HG02938 (cell line): ENCODE measurements at regions not wholly inside any gene's neighbourhood (a gene's known extent, or its start where the extent isn't known, plus 50 kb on each side); places are given as distances from the start of the nearest gene placed in this dataset.

ENCODE experiments used
- ATAC-seq: cut with Tn5 transposase; IDR thresholded peaks from one replicate; pipeline ENCODE4 v1.9.1; 2021; ENCODE audit warnings: mild to moderate bottlenecking, moderate library complexity; ENCODE audit not compliant: unreplicated experiment

- no peak for ATAC-seq
Measured at GRCh38 chr13:59182241-59182640, 981.5 kb downstream of the DIAPH3 start.

DNA sequence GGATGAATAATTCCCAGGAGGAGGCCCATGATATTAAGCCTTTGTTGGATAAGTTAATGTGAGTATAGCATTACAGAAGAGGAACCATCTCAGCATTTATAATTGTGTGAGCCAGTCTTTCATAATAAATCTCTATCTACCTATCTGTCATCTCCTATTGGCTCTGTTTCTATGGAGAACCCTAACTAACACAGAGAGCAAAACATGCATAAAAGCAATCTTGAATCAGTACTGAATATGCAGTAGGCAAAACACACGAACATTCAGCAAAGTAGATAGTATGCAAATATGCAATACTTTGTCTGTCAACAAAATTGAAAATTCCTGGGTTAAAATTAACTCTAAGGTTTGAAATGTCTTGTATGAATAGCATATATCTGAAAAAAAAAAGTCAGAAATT is 966.3 kb downstream of the DIAPH3 start:
- no peak for ATAC-seq

DNA sequence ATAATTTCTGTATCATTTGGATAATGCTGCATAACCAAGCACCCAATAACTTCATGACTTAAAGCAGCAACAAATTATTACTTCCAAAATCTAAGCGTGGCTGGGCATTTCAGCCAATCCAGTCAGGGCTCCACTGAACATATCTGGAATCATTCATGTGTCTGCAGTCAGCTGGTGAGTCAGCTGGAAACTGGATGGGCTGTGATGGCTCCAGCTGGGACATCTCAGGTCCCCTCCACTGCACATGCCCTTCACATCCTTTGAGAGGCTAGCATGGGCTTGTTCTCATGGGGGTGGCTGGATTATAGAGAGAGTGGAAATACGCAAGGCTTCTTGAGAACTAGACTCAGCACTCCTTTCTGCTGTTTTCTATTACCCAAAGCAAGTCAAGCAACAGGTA is 961.9 kb downstream of the DIAPH3 start:
- ATAC-seq = no peak

DNA sequence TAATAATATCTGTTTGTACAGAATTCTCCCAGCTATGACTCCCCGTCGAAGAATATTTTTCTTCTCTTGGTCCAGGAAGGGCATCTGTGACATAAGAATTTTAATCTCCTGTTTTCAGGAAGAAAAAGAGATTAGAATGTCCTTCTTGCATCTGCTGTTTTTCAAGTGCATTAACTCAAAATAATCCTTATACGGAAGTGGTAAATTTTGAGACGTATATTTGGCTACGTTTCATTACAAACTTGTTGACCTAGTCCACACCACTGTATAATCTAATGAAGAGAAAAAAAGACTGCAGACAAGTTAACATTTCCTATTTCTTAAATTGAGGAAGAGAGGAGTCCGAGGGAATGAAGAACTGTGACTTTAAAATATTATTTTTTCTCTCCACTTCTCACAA is 959.9 kb downstream of the DIAPH3 start:
- no peak for ATAC-seq

- no peak for ATAC-seq
Measured at GRCh38 chr13:59205501-59205900, 958.2 kb downstream of the DIAPH3 start.

DNA sequence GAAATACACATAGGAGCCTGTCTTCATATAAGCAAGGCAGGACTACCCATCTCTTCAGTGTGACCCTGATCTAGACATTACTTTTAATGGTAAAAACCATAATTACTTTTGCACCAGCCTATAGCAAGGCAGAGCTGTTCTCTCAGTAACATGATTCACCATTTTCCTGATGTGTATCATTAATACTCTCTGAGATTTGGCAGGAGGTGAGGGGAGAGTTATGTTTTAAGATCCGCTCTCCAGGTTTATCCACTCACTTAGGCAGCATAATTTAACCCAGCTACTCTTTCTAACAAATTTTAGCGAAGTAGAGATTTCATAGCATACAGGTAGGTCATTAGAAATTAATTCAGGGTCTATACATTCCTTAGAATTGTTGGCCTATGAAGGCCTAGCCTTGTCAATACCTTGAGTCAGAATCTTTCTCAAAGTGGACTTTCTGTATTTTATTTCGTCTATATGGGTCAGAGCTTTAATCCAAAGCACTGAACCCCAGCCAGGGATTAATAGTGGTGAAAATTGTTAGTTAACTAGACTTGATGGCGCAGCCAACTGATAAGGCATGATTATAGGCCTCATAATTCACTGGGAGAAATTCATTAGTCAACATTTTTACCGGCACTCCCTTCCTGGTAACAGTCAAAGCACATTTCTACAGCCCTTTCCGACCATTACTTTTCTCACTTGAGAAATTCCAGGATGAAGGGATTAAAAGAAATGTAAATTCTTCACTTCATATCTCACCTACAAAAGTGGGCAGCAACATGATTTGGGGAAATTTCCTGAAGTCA is 955.1 kb downstream of the DIAPH3 start:
- ATAC-seq = no peak

DNA sequence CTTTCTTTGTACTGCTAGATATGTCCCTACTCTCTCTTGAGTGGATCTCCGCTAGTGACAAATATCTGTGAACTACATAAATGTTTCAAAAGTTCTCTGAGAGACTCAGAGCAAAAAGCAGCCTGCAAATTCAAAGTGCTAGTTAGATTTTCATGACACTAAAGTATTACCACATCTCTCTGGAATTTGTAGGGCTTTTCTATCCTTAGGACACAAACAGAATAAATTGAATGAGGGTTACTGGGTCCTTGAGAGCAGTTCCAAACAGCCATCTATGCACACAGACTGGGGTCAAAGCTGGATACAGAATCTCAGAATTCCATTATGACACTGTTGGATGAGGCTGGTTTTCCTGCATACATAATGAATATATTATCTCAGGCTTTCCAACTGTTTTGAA is 953.2 kb downstream of the DIAPH3 start:
- ATAC-seq = no peak

GRCh38 chr13:59211606-59212005 is 952.1 kb downstream of the DIAPH3 start:
- no peak for ATAC-seq

DNA sequence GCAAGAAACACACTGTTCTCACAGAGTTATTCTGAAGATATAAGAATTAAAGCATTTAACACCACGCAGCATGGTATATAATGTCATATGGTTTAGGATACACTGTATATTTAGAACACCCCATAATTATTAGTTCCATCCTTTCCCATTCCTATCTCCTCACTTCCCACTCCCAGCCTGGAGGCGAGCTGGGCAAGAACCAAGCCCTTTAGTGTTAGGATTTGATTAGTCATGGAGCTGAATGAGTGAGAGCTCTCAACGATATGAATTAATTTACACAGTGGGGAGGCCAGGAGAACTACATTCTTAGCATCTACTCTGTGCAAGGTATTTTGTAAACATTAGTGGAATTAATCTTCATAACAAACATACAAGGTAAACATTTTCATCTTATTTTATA is 934.3 kb downstream of the DIAPH3 start:
- ATAC-seq = no peak

DNA sequence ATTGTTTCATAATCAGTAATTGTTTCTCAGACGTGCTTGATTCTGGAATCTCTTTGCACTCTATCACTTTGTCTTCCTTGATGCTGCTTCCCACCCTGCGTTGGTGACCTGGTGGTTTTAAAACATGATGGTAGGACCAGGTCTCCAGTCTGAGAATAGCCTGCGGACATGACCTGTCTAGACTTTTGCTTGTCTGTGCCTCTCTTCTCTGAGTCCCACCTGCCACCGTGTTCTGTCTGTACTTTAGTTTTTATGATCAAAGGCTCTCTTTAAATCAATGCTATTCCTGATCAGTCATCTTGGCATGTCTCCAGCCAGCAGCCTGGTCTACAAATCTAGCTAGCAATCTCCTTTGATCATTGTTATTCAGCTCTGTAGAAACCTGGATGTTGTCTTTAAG is 933.9 kb downstream of the DIAPH3 start:
- ATAC-seq = no peak

DNA sequence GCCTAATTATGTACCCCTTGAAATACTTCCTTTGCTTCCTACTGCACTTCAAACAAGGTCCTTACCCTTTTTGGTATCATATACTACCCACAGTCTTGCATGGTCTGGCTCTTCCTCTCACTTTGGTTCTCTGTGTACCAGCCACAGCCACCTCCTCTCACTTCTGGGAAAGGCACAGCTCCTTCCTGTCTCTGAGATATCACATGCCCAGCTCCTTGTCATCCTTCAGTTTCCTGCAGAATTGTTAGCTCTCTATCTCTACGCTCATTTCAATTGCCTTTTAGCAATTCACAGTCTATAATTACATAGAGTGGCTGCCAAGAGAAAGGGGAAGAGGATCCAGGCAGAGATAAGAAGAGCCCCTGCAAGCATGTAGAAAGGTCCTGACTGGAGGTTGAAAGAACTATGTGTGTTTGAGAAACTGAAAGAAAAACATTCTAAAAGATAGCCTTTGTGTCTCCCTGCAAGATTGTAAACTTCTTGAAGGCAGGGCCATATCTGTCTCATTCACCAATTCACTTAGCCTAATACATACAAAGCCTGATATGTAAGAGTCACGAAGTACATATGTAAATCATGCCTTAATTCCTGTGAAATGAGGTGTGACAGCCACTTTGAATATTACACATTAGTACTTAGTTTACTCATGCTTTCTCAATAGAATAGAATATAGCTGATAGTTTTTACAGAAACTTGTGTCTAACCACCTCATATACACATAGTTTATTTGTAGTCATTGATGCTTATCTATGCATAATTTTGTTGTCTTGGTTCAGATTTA is 933.1 kb downstream of the DIAPH3 start:
- ATAC-seq = no peak

GRCh38 chr13:59236309-59236919 is 927.3 kb downstream of the DIAPH3 start:
- ATAC-seq = no peak

DNA sequence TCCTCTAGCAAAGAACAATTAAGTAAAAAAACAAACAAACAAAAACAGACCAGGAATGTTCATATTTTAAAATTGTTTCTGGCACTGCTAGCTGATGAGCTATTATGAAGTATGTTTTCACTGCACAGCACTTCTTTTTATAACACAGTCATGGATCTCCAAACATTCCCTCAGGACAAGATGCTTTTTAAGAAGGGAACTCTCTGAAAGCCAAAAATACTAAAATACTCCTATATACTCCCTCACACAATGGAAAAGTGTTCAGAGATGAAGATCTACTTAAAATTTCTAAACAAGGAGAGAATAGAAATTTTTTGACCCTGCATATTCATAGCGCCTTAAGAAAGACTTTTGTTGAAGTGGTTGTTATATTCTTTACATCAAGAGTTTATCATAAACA is 926.8 kb downstream of the DIAPH3 start:
- ATAC-seq = no peak

- no peak for ATAC-seq
Measured at GRCh38 chr13:59247171-59247570, 916.6 kb downstream of the DIAPH3 start.

DNA sequence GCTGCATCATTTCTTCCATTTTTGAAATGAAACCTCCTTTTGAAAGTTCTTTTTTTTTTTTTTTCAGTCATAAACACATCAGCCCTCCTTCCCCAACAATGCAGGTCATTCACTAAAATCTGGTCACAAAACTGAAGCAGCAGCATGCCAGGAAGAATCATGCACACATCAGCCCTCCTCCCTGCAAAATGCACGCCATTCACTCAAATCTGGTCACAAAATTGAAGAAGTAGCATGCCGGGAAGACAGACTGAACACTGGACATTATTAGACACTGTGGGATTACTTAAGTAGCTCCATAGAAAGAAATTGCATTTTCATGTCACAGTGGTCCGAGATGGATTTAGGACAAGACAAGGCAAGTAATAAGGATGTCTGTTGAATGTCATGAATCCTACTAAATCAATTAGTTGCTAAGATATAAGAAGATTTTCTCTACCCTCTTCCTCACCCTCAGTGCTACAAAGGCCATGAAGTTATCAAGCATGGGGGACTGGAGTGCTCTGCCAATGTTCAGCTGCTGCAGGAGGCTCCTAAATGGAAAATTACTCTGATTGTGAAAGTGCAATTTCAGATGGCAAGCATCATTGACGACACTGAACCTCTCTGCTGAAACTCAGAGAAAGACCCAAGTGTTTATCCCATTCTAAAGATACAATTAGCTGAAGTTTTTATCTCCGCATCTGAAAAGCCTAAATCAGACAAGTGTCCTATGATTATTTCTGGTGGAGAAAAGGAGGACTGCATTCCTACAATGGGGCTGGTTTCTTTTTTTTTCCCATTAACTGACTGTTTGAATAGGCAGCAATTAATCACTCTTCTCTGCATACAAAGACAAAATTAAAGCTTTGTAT is 913.2 kb downstream of the DIAPH3 start:
- no peak for ATAC-seq

DNA sequence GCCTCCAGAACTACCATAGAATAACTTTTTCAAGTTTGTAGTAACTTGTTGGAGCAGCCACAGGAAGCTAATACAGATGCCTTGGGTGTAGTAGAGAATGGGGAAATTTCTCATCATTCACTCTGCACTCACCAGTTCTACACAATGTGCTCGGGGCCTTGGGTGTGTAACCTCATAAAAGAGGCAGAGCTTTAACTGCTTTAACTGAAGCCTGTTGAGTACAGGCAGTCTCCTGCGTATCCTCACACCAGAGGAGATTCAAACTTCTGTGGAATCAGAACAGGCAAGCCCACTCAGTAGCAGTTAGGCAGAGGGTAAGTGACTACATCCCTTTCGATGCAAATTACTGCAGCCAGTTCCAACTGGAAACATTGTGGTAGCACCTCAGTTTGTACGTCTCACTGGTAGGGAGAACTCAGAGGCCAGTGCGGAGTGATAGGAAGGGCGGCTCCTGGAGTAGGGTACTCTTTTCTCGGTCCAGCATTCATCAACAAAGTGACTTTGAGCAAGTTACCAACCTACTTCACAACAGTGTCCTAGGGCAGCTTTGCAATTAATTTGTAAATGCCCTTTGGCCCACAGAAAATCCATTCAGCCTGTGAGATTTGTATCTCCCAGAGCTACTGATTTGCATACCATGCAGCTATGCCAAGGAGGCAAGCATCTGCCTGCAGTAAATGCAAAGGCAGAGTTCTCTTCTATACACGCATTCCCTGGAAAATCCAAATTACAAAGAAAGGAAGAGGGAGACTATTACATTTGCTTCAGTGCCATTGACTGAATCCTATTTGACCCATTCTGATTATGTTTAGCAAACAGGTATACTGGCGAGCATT is 904.3 kb downstream of the DIAPH3 start:
- no peak for ATAC-seq

- ATAC-seq = no peak
Measured at GRCh38 chr13:59261928-59262488, 901.7 kb downstream of the DIAPH3 start.

GRCh38 chr13:59263531-59263930 is 900.2 kb downstream of the DIAPH3 start:
- no peak for ATAC-seq

GRCh38 chr13:59266478-59267063 is 897.2 kb downstream of the DIAPH3 start:
- ATAC-seq = no peak
